ENCODE measurements at regions not wholly inside any gene's neighbourhood (a gene's known extent, or its start where the extent isn't known, plus 50 kb on each side); places are given as distances from the start of the nearest gene placed in this dataset.

DNA sequence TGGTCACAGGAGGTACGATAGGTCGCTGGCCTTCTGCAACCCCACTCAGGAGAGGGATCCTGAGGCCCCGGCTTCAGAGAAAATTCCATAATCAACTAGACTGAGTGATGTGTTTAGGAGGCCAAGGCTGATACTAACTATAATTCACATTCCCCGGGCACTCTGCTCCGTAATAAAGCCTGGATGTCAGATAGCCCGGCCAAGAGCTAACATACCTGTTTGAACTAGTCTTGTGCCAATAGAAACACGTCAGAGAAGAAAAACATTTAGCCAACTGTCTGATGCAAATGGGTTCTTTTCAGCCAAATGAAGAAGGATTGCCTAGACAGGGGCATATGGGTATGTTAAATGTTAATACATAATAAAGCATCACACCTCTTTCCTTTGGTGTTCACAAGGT is 204.2 kb downstream of the TSHZ3 start:
- H3K56ac ChIP-seq (replicated peaks; ENCODE audit: insufficient read length, low read depth, low read length) = no peak overlapping the region
- H2BK5ac ChIP-seq (ENCODE audit: low read depth, low read length) = no peak overlapping the region
- H4K20me1 ChIP-seq (replicated peaks in 1 of 2; ENCODE audit: control insufficient read depth in 1 of 2, insufficient read depth in 2 of 2, low read length in 2 of 2) = no peaks in the 10 kb centered on the region
- ChIA-PET CTCF (ENCODE audit: partially characterized antibody) (interaction anchor here (1.6 kb wide), 1 partner anchor 91 kb away, joined by 6 read pairs; no protein-coding TSS in a partner anchor), POLR2A (ENCODE audit: partially characterized antibody) (no interaction called here)
- no peak for FAIRE-seq
- no peak overlapping the region for H3K14ac ChIP-seq (ENCODE audit: insufficient read length)
- no peak overlapping the region for H3K18ac ChIP-seq (ENCODE audit: extremely low read depth, low read length)
- H2BK12ac ChIP-seq (ENCODE audit: low read depth, low read length) = no peak overlapping the region
- H4K8ac ChIP-seq (ENCODE audit: extremely low read depth, insufficient read depth, low read length) = no peak overlapping the region
- no peak overlapping the region for H3K4me3 ChIP-seq (ENCODE audit: extremely low read depth in 1 of 4, insufficient read depth in 2 of 4, low read depth in 3 of 4, low read length in 4 of 4)
- no peak overlapping the region for H2AFZ ChIP-seq (ENCODE audit: low read length)
- H3K9me3 ChIP-seq (ENCODE audit: insufficient read depth in 2 of 2, low read depth in 1 of 2, low read length in 1 of 2) = no peaks in the 10 kb centered on the region
- H4K91ac ChIP-seq (replicated peaks; ENCODE audit: insufficient read length, low read length) = no peak overlapping the region
- no peaks in the 10 kb centered on the region for H3K27me3 ChIP-seq (replicated peaks in 1 of 4; ENCODE audit: control insufficient read depth in 3 of 4, extremely low read depth in 1 of 4, insufficient read depth in 3 of 4, low read length in 3 of 4)
- TF ChIP-seq RNF2 (IDR thresholded peaks at IDR 0.05; ENCODE audit: borderline replicate concordance, low read depth, low read length, missing control alignments, poor library complexity, severe bottlenecking) = no peak
- TF ChIP-seq TCF12 (IDR thresholded peaks at IDR 0.05; ENCODE audit: low read depth, low read length) = no peak
- TF ChIP-seq NRF1 (IDR thresholded peaks at IDR 0.05; ENCODE audit: low read depth, low read length) = no peak
- TF ChIP-seq BCL11A (IDR thresholded peaks at IDR 0.05; ENCODE audit: low read depth in 2 of 2, low read length in 2 of 2) = no peak
- no peak for TF ChIP-seq BRCA1 (IDR thresholded peaks at IDR 0.05; ENCODE audit: low read depth, low read length)
- no peak overlapping the region for H3K27ac ChIP-seq (ENCODE audit: low read depth, low read length)
- DNase-seq (ENCODE audit: low read depth in 1 of 2, low spot score in 2 of 2) = no peak
- 97% methylated on average over 7 of the region's 7 CpGs; no CpG with 5 or more reads in 1 of the 2 experiments for whole genome bisulfite sequencing, 2 experiments (ENCODE audit: extremely low coverage in 1 of 2, insufficient coverage in 1 of 2, insufficient read length in 1 of 2, insufficient replicate concordance in 2 of 2, low coverage in 1 of 2, low lambda C conversion rate in 2 of 2, missing lambda C conversion rate in 1 of 2)
- no peaks in the 10 kb centered on the region for H3K36me3 ChIP-seq (ENCODE audit: control insufficient read depth in 2 of 4, insufficient read depth in 4 of 4, low read length in 3 of 4)
- H3K23me2 ChIP-seq (ENCODE audit: low read depth, low read length) = no peaks in the 10 kb centered on the region
- H3K4me1 ChIP-seq (replicated peaks in 1 of 4; ENCODE audit: control insufficient read depth in 3 of 4, insufficient read depth in 4 of 4, low read length in 3 of 4) = no peaks in the 10 kb centered on the region
- no peak overlapping the region for H4K5ac ChIP-seq (ENCODE audit: insufficient read length, low read depth, low read length)
- no peak overlapping the region for H3K4me2 ChIP-seq (ENCODE audit: insufficient read depth in 1 of 2, low read depth in 2 of 2, low read length in 2 of 2)
- H3K4ac ChIP-seq (replicated peaks; ENCODE audit: insufficient read length, low read depth, low read length) = no peak overlapping the region
- H2BK15ac ChIP-seq (ENCODE audit: low read length) = no peak overlapping the region
- H3K9ac ChIP-seq (replicated peaks in 1 of 4; ENCODE audit: extremely low read depth in 1 of 4, low read depth in 3 of 4, low read length in 3 of 4) = no peak overlapping the region
- no peak overlapping the region for H3K23ac ChIP-seq (ENCODE audit: insufficient read length)
- no peak overlapping the region for H2AK5ac ChIP-seq (ENCODE audit: low read depth, low read length)
- no peak overlapping the region for H2BK120ac ChIP-seq (replicated peaks; ENCODE audit: low read depth, low read length)
- H3K79me1 ChIP-seq (ENCODE audit: low read depth, low read length) = no peaks in the 10 kb centered on the region
- H2BK20ac ChIP-seq (ENCODE audit: low read length) = no peak overlapping the region
- no peaks in the 10 kb centered on the region for H3K79me2 ChIP-seq (ENCODE audit: control insufficient read depth in 1 of 2, insufficient read depth in 2 of 2, low read length in 2 of 2)
